ENCODE measurements at regions not wholly inside any gene's neighbourhood (a gene's known extent, or its start where the extent isn't known, plus 50 kb on each side); places are given as distances from the start of the nearest gene placed in this dataset.

- no peaks in the 10 kb centered on the region for H3K4me1 ChIP-seq
- CTCF ChIA-PET, result no interaction called here
- no peak for TF ChIP-seq CTCF (IDR thresholded peaks at IDR 0.05; ENCODE audit: insufficient read depth in 1 of 2, low read depth in 1 of 2, low read length in 1 of 2, severe bottlenecking in 1 of 2, unreplicated experiment in 1 of 2)
- H3K9me3 ChIP-seq, result no peaks in the 10 kb centered on the region
- no peak overlapping the region for H3K4me3 ChIP-seq (ENCODE audit: low read depth, low read length)
- H3K36me3 ChIP-seq (ENCODE audit: control insufficient read depth, insufficient read depth, low read length), result no peaks in the 10 kb centered on the region
- Mint-ChIP-seq H3K4me3 (ENCODE audit: unreplicated experiment) (no peak overlapping the region), H3K9me3 (ENCODE audit: unreplicated experiment) (no peaks in the 10 kb centered on the region), H3K27me3 (ENCODE audit: insufficient read depth, unreplicated experiment) (peaks cover 3% of the 10 kb centered on the region), H3K27ac (ENCODE audit: unreplicated experiment) (no peak overlapping the region), H3K4me1 (ENCODE audit: low read depth, unreplicated experiment) (no peaks in the 10 kb centered on the region), H3K36me3 (ENCODE audit: insufficient read depth, unreplicated experiment) (no peaks in the 10 kb centered on the region)
- no TSS peak for BruUV-seq (replicated peaks)
- H3K27me3 ChIP-seq (replicated peaks; ENCODE audit: control insufficient read depth, insufficient read depth, low read length), result no peaks in the 10 kb centered on the region
- POLR2A ChIA-PET, result no interaction called here
- no peak for DNase-seq
- intact Hi-C loops (cut with micrococcal nuclease; ENCODE audit: unreplicated experiment), result no loop called here
These were observed 592.4 kb downstream of the SOX5 start for GRCh38 chr12:23356927-23357708.

DNA sequence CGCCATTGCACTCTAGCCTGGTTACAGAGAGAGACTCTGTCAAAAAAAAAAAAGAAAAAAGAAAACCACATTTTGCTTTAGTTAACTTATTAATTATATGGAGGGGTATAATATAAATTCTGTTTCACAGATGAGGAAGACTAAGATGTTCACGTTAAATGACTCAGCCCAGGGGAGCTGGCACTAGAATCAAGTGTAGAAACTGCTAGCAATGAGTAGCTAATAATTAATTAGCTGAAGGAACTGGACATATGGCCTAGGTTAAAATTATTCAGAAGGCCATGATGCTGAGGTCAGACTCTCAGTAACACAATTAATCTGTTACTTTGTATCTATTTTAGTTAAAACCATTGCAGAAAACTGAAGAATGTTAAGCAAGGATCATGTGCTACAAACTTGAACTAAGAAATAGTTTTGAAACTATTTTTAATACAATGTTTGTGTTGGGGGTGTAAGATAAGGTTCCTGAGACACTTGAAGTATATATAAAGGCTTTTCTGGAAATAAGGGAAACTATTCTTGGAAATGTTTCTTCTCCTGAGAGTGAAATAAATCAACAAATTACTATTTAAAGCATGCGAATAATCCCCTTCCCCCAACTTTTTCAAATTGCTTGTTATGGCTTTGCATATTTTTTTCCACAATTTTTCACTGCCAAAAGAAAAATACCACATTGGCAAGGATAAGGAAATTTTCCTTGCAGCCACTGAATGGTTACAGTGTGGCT lies 589.3 kb downstream of the SOX5 start:
- Mint-ChIP-seq H3K27me3 (ENCODE audit: insufficient read depth, unreplicated experiment) (no peaks in the 10 kb centered on the region), H3K27ac (ENCODE audit: unreplicated experiment) (no peak overlapping the region), H3K4me1 (ENCODE audit: low read depth, unreplicated experiment) (no peaks in the 10 kb centered on the region), H3K4me3 (ENCODE audit: unreplicated experiment) (no peak overlapping the region), H3K9me3 (ENCODE audit: unreplicated experiment) (no peaks in the 10 kb centered on the region), H3K36me3 (ENCODE audit: insufficient read depth, unreplicated experiment) (no peaks in the 10 kb centered on the region)
- intact Hi-C loops (cut with micrococcal nuclease; ENCODE audit: unreplicated experiment), result loop anchor here (5.0 to 10.0 kb wide), 2 partner anchors 153 to 505 kb away; no protein-coding TSS in a partner anchor
- BruUV-seq (replicated peaks), result no TSS peak
- Histone ChIP-seq H3K9me3 (no peaks in the 10 kb centered on the region), H3K27me3 (replicated peaks; ENCODE audit: control insufficient read depth, insufficient read depth, low read length) (no peaks in the 10 kb centered on the region), H3K4me3 (ENCODE audit: low read depth, low read length) (no peak overlapping the region), H3K36me3 (ENCODE audit: control insufficient read depth, insufficient read depth, low read length) (no peaks in the 10 kb centered on the region), H3K4me1 (no peaks in the 10 kb centered on the region)
- CTCF ChIA-PET, result no interaction called here
- no peak for DNase-seq
- no peak for TF ChIP-seq CTCF (IDR thresholded peaks at IDR 0.05; ENCODE audit: insufficient read depth in 1 of 2, low read depth in 1 of 2, low read length in 1 of 2, severe bottlenecking in 1 of 2, unreplicated experiment in 1 of 2)
- POLR2A ChIA-PET, result no interaction called here

GRCh38 chr12:23361971-23362370 lies 587.5 kb downstream of the SOX5 start:
- TF ChIP-seq CTCF (IDR thresholded peaks at IDR 0.05; ENCODE audit: insufficient read depth in 1 of 2, low read depth in 1 of 2, low read length in 1 of 2, severe bottlenecking in 1 of 2, unreplicated experiment in 1 of 2), result peak in 1 of 2 experiments; percentile 21
- no peaks in the 10 kb centered on the region for H3K36me3 ChIP-seq (ENCODE audit: control insufficient read depth, insufficient read depth, low read length)
- DNase-seq, result no peak
- H3K27ac Mint-ChIP-seq (ENCODE audit: unreplicated experiment), result no peak overlapping the region
- POLR2A ChIA-PET, result no interaction called here
- H3K4me3 ChIP-seq (ENCODE audit: low read depth, low read length), result no peak overlapping the region
- CTCF ChIA-PET, result no interaction called here
- peaks cover 4% of the 10 kb centered on the region for H3K27me3 Mint-ChIP-seq (ENCODE audit: insufficient read depth, unreplicated experiment)
- intact Hi-C loops (cut with micrococcal nuclease; ENCODE audit: unreplicated experiment), result loop anchor here (5.0 to 10.0 kb wide), 2 partner anchors 155 to 507 kb away; no protein-coding TSS in a partner anchor
- no peaks in the 10 kb centered on the region for H3K9me3 ChIP-seq
- no peak overlapping the region for H3K4me3 Mint-ChIP-seq (ENCODE audit: unreplicated experiment)
- no peaks in the 10 kb centered on the region for H3K4me1 ChIP-seq
- no peaks in the 10 kb centered on the region for H3K9me3 Mint-ChIP-seq (ENCODE audit: unreplicated experiment)
- no peaks in the 10 kb centered on the region for H3K27me3 ChIP-seq (replicated peaks; ENCODE audit: control insufficient read depth, insufficient read depth, low read length)
- H3K4me1 Mint-ChIP-seq (ENCODE audit: low read depth, unreplicated experiment), result no peaks in the 10 kb centered on the region
- H3K36me3 Mint-ChIP-seq (ENCODE audit: insufficient read depth, unreplicated experiment), result no peaks in the 10 kb centered on the region
- BruUV-seq (replicated peaks), result no TSS peak

Data from Caco-2 (cell line).